BJ (cell line): ENCODE measurements at regions not wholly inside any gene's neighbourhood (a gene's known extent, or its start where the extent isn't known, plus 50 kb on each side); places are given as distances from the start of the nearest gene placed in this dataset.

Experiments
- CTCF ChIA-PET: fragments of 350-600 bp; formaldehyde crosslinking; extraction: SDS; loops from one replicate; lab custom pipeline; 2021; ENCODE audit warnings: antibody characterized with exemption, inconsistent platforms; lab: Yijun Ruan, JAX
- POLR2A ChIA-PET: fragments of 300-600 bp; sonication (Branson Sonifier 250); formaldehyde crosslinking; extraction: SDS; loops from one replicate; lab custom pipeline; 2021; ENCODE audit warnings: antibody characterized with exemption; lab: Charles Lee
- DNase-seq: peaks from one replicate; pipeline ENCODE4 v3.0.0-alpha.2; 2011; ENCODE audit warnings: low read depth
- H3K27me3 ChIP-seq: 2 replicates; pipeline ENCODE4 v1.6.0; 2011; ENCODE audit warnings: low read length; ENCODE audit not compliant: control insufficient read depth, insufficient read depth
- H3K36me3 ChIP-seq: 2 replicates; pipeline ENCODE4 v1.5.1; 2011; ENCODE audit warnings: low read length; ENCODE audit not compliant: control insufficient read depth, insufficient read depth
- H3K4me3 ChIP-seq: 2 replicates; pipeline ENCODE4 v1.5.1; 2011; ENCODE audit warnings: low read depth, mild to moderate bottlenecking, control low read depth, low read length
- TF ChIP-seq, protein P1 (sequence below): IDR thresholded peaks from 2 replicates; pipeline ENCODE4 v1.5.1; 2011; ENCODE audit warnings: low read depth, mild to moderate bottlenecking, control low read depth, inconsistent platforms, low read length, moderate library complexity; ENCODE audit not compliant: insufficient read depth

DNA sequence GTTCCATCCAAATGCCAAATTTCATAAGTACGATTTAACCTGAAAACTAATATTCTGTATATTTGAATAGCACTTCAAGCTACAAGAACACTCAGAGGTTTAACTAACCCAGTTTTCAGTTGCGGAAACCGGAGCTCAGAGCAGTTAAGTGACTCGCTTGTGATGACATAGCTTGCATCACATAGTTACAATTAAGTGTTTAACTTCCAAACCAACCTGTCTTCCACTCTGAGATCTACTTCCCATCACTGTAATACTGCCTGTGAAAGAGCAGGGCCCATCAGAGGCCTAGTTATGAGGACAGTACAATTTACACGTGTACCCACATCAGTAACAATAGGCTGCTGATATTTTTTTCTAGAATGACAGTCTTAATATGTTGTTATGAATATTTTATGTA is 120.3 kb downstream of the MAD2L1 start:
- ChIA-PET POLR2A (no interaction called here), CTCF (no interaction called here)
- DNase-seq: no peak
- TF ChIP-seq, protein P1, sequence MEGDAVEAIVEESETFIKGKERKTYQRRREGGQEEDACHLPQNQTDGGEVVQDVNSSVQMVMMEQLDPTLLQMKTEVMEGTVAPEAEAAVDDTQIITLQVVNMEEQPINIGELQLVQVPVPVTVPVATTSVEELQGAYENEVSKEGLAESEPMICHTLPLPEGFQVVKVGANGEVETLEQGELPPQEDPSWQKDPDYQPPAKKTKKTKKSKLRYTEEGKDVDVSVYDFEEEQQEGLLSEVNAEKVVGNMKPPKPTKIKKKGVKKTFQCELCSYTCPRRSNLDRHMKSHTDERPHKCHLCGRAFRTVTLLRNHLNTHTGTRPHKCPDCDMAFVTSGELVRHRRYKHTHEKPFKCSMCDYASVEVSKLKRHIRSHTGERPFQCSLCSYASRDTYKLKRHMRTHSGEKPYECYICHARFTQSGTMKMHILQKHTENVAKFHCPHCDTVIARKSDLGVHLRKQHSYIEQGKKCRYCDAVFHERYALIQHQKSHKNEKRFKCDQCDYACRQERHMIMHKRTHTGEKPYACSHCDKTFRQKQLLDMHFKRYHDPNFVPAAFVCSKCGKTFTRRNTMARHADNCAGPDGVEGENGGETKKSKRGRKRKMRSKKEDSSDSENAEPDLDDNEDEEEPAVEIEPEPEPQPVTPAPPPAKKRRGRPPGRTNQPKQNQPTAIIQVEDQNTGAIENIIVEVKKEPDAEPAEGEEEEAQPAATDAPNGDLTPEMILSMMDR: no peak
- Histone ChIP-seq H3K27me3 (no peaks in the 10 kb centered on the region), H3K36me3 (no peaks in the 10 kb centered on the region), H3K4me3 (no peak overlapping the region)

DNA sequence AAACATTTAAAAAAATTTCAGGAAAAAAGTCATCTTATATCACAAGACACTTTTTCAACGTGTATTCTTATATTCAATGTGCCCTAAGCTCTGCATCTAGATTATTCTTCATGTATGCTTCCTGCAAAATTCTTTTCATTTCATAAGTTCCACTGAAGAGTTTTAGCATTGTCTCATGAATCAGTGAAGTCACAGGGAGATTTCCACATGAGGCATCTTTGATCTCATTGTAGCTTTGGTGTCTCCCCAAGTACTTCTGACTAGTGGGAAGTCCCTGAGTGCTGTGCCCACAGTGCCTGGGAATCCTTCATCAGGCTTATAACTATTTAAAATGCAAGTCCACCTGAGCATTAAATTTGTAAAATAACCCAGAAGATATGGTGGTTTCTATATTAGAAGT is 123.8 kb downstream of the MAD2L1 start:
- no peak for DNase-seq
- Histone ChIP-seq H3K36me3 (no peaks in the 10 kb centered on the region), H3K27me3 (no peaks in the 10 kb centered on the region), H3K4me3 (no peak overlapping the region)
- TF ChIP-seq, protein P1: no peak
- ChIA-PET CTCF (no interaction called here), POLR2A (no interaction called here)

DNA sequence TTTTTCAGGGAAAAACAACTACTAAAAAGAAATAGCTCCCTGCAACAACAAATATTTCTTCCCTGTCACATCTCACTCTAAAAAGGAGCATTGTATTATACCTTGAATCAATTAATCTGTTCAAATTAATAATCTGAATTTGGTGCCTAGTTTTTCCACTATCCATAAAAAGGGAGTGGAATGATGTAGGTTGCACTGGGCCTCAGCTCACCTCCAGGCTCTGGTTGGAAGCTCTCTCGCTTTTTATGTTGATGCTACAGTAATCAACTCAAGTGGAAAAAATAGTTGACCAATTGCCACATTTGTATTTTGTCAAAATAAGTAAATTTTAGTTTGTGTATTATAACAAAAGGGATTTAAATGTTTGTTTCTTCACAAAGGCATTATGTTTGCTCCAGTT is 126.1 kb downstream of the MAD2L1 start:
- CTCF ChIA-PET: no interaction called here
- POLR2A ChIA-PET: no interaction called here

DNA sequence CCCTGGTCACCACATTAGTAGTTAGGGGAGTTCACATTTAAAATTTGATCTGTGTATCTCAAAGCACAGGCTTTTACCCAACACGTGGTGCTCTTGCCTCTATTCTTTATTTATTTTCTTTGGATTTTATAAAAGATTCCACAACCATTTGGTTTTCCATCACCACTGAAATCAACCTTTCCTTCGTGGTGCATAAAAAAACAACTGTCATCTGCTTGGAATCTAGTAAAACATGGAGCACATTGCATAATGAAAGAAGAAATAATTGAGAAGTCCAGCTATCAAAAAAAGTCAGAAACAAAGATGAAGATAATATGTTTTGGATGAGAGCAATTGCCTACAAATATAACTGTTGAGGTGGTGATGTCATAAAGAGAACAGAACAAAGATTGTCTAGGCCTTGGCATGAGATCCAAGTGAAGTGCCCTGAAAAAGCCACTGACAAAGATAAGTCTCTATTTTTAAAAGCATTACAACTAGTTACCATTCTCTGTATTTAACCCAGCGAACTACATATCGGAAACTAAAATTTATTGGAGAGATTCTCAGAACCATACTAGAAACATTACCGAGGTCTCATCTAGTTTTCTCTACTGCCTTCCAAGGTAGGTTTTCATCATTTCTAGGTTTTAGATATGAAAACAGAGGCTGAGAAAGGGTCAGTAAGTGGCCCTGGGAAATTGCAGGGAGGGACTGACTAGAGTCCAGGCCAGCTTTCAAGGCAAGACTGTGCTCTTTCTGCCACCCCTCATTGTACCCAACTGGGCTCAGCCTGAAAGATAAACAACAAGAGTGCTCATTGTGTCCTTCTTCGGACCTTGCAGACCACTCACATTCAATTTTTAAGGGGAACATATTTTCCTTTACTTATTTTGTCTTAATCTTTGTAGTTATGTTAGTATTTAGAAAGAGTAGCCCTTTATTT is 127.3 kb downstream of the MAD2L1 start:
- TF ChIP-seq, protein P1: no peak
- DNase-seq: peak; percentile 52
- no peaks in the 10 kb centered on the region for H3K36me3 ChIP-seq
- ChIA-PET CTCF (interaction anchor here (0.5 to 1.4 kb wide), 2 partner anchors 10 to 230 kb away, joined by 3 read pairs; no protein-coding TSS in a partner anchor), POLR2A (interaction anchor here (0.6 kb wide), 1 partner anchor 149 kb away, joined by 4 read pairs; no protein-coding TSS in a partner anchor)
- no peak overlapping the region for H3K4me3 ChIP-seq
- H3K27me3 ChIP-seq: no peaks in the 10 kb centered on the region

More for the DNA sequence above, 126.1 kb downstream of the MAD2L1 start:
- TF ChIP-seq, protein P1: no peak
- H3K27me3 ChIP-seq: no peaks in the 10 kb centered on the region
- no peak for DNase-seq
- no peak overlapping the region for H3K4me3 ChIP-seq
- no peaks in the 10 kb centered on the region for H3K36me3 ChIP-seq

DNA sequence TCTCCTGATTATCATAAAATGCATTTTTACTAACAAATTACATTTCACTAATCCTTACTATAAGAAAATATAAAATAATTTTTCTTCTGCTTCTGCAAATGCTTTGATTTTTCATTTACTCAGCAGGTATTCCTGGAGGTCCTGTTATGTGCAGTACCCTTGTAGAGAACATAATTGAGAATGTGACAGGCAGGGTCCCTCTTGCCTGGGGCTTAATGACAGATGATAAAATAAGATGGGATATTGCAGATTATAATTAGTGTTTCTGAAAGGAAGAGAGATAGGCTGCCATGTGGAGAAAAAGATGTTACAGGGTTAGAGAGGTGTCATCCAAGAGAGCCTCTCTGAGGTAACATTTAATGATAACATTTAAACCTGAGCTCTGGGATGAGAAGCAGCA is 128.9 kb downstream of the MAD2L1 start:
- TF ChIP-seq, protein P1: no peak
- H3K36me3 ChIP-seq: no peaks in the 10 kb centered on the region
- POLR2A ChIA-PET: no interaction called here
- no peaks in the 10 kb centered on the region; the same call in 1 of the 2 replicates for H3K27me3 ChIP-seq
- no peak overlapping the region for H3K4me3 ChIP-seq
- CTCF ChIA-PET: interaction anchor here (1.4 kb wide), 1 partner anchor 9 kb away, joined by 3 read pairs; no protein-coding TSS in a partner anchor
- DNase-seq: no peak
